ENCODE measurements at regions not wholly inside any gene's neighbourhood (a gene's known extent, or its start where the extent isn't known, plus 50 kb on each side); places are given as distances from the start of the nearest gene placed in this dataset.
"Not testable (repeated sequence)": the region's sequence is repeated elsewhere in the genome, so short reads cannot be mapped to it uniquely, and the experiment has no call there.

DNA sequence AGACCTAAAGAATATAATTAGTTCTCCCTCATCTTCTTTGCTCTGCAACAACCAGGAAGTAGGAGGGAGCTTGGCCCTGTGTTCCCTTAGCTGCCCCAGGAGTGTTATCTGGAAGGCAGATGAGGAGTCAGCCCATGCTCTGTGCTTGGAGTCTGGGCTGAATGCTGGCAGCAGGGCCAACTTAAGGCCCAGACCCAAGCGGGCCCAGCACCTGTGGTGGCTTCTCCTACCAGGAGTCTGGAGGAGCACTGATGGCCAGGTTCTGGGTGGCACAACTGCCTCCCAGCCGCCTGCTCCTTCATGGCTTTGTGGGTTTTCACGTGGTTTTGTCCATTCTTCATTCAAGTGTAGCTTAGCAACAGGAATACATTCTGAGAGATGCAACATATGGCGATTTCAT lies 1910.7 kb upstream of the LRRTM1 start:
- Histone ChIP-seq H3K27ac (no peak overlapping the region), H3K36me3 (ENCODE audit: low read depth, missing control alignments) (no peaks in the 10 kb centered on the region), H3K4me1 (no peaks in the 10 kb centered on the region), H3K27me3 (no peaks in the 10 kb centered on the region), H3K4me3 (no peak overlapping the region), H3K9me3 (no peaks in the 10 kb centered on the region)
- intact Hi-C loops (cut with DNase I; ENCODE audit: low total_unique reads): no loop called here
- WGBS, 2 donors: 79 to 93% methylated on average over 4 of the region's 4 CpGs
- no peak for DNase-seq
- no peak for TF ChIP-seq POLR2A (IDR thresholded peaks at IDR 0.05)
- TF ChIP-seq, protein P1, sequence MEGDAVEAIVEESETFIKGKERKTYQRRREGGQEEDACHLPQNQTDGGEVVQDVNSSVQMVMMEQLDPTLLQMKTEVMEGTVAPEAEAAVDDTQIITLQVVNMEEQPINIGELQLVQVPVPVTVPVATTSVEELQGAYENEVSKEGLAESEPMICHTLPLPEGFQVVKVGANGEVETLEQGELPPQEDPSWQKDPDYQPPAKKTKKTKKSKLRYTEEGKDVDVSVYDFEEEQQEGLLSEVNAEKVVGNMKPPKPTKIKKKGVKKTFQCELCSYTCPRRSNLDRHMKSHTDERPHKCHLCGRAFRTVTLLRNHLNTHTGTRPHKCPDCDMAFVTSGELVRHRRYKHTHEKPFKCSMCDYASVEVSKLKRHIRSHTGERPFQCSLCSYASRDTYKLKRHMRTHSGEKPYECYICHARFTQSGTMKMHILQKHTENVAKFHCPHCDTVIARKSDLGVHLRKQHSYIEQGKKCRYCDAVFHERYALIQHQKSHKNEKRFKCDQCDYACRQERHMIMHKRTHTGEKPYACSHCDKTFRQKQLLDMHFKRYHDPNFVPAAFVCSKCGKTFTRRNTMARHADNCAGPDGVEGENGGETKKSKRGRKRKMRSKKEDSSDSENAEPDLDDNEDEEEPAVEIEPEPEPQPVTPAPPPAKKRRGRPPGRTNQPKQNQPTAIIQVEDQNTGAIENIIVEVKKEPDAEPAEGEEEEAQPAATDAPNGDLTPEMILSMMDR (IDR thresholded peaks at IDR 0.05): no peak

GRCh38 chr2:82199493-82199852 lies 1894.9 kb upstream of the LRRTM1 start:
- H3K4me3 ChIP-seq: no peak overlapping the region
- H3K9me3 ChIP-seq: no peaks in the 10 kb centered on the region
- H3K27me3 ChIP-seq: no peaks in the 10 kb centered on the region
- H3K27ac ChIP-seq: no peak overlapping the region
- no peaks in the 10 kb centered on the region for H3K36me3 ChIP-seq (ENCODE audit: low read depth, missing control alignments)
- 85 to 88% methylated on average over 3 of the region's 3 CpGs for WGBS, 2 donors
- TF ChIP-seq POLR2A (IDR thresholded peaks at IDR 0.05): no peak
- TF ChIP-seq, protein P1 (IDR thresholded peaks at IDR 0.05): no peak
- no peak for DNase-seq
- intact Hi-C loops (cut with DNase I; ENCODE audit: low total_unique reads): no loop called here
- H3K4me1 ChIP-seq: no peaks in the 10 kb centered on the region

- TF ChIP-seq, protein P1 (IDR thresholded peaks at IDR 0.05): no peak
- TF ChIP-seq POLR2A (IDR thresholded peaks at IDR 0.05): no peak
- H3K36me3 ChIP-seq (ENCODE audit: low read depth, missing control alignments): no peaks in the 10 kb centered on the region
- H3K4me1 ChIP-seq: no peaks in the 10 kb centered on the region
- H3K9me3 ChIP-seq: no peaks in the 10 kb centered on the region
- no peak for DNase-seq
- WGBS, 2 donors: 85 to 90% methylated on average over 4 of the region's 4 CpGs
- no peak overlapping the region for H3K27ac ChIP-seq
- H3K27me3 ChIP-seq: no peaks in the 10 kb centered on the region
- intact Hi-C loops (cut with DNase I; ENCODE audit: low total_unique reads): no loop called here
- no peak overlapping the region for H3K4me3 ChIP-seq
Measured at GRCh38 chr2:82198809-82199492, 1894.4 kb upstream of the LRRTM1 start.

GRCh38 chr2:82182270-82182669 lies 1877.7 kb upstream of the LRRTM1 start:
- DNase-seq: no peak
- Histone ChIP-seq H3K27ac (no peak overlapping the region), H3K36me3 (ENCODE audit: low read depth, missing control alignments) (no peaks in the 10 kb centered on the region), H3K9me3 (no peaks in the 10 kb centered on the region), H3K4me3 (no peak overlapping the region), H3K4me1 (no peaks in the 10 kb centered on the region), H3K27me3 (no peaks in the 10 kb centered on the region)
- intact Hi-C loops (cut with DNase I; ENCODE audit: low total_unique reads): no loop called here
- TF ChIP-seq POLR2A (IDR thresholded peaks at IDR 0.05): no peak
- TF ChIP-seq, protein P1 (IDR thresholded peaks at IDR 0.05): no peak

DNA sequence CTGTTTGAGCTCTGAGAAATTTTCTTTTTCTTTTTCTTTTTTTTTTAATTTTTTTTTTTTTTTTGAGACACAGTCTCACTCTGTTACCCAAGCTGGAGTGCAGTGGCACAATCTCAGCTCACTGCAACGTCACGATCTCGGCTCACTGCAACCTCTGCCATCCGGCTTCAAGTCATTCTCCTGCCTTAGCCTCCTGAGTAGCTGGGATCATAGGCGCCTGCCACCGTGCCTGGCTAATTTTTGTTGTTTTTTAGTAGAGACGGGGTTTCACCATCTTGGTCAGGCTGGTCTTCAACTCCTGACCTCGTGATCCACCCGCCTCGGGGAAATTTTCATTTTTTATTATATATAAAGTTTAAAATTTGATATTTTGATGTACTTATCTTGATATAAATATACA lies 1870.7 kb upstream of the LRRTM1 start:
- H3K4me3 ChIP-seq; H3K36me3 ChIP-seq (ENCODE audit: low read depth, missing control alignments); DNase-seq; intact Hi-C loops (cut with DNase I; ENCODE audit: low total_unique reads); H3K4me1 ChIP-seq; H3K27ac ChIP-seq; H3K9me3 ChIP-seq; H3K27me3 ChIP-seq: not testable (repeated sequence)
- whole genome bisulfite sequencing, 2 donors: 80 to 89% methylated on average over 10 of the region's 10 CpGs

Data from testis (tissue), 2 donors.